WTC11 (cell line): ENCODE measurements at regions not wholly inside any gene's neighbourhood (a gene's known extent, or its start where the extent isn't known, plus 50 kb on each side); places are given as distances from the start of the nearest gene placed in this dataset.

Experiments used
- ATF2 ChIP-seq: sonication (generic); formaldehyde crosslinking; IDR thresholded peaks from 2 replicates; pipeline ENCODE4 v1.8.1; 2022; ENCODE audit warnings: low read depth, missing genetic modification reagents, borderline replicate concordance
- ATF3 ChIP-seq: sonication (generic); formaldehyde crosslinking; conservative IDR thresholded peaks from 2 replicates; pipeline ENCODE4 v1.8.1; 2022; ENCODE audit warnings: mild to moderate bottlenecking, missing genetic modification reagents
- CTCF ChIP-seq: fragments of 200-600 bp; IDR thresholded peaks from 2 replicates; pipeline ENCODE4 v1.8.0; 2022; ENCODE audit warnings: antibody characterized with exemption
- HMGXB4 ChIP-seq: sonication (generic); formaldehyde crosslinking; IDR thresholded peaks from 2 replicates; pipeline ENCODE4 v1.8.1; 2023; ENCODE audit warnings: mild to moderate bottlenecking, moderate library complexity, missing genetic modification reagents
- SP1 ChIP-seq: sonication (generic); formaldehyde crosslinking; conservative IDR thresholded peaks from 2 replicates; pipeline ENCODE4 v1.8.1; 2022; ENCODE audit warnings: missing genetic modification reagents
- ZNF138 ChIP-seq: sonication (generic); formaldehyde crosslinking; conservative IDR thresholded peaks from 2 replicates; pipeline ENCODE4 v1.8.1; 2022; ENCODE audit warnings: mild to moderate bottlenecking, moderate library complexity, missing genetic modification reagents
- ZNF263 ChIP-seq: sonication (generic); formaldehyde crosslinking; IDR thresholded peaks from 2 replicates; pipeline ENCODE4 v1.8.1; 2022; ENCODE audit warnings: low read depth, mild to moderate bottlenecking, moderate library complexity, missing genetic modification reagents
- ZNF423 ChIP-seq: fragments of 250-450 bp; sonication (Bioruptor Pico); IDR thresholded peaks from 2 replicates; pipeline ENCODE4 v2.1.2; 2022; ENCODE audit warnings: mild to moderate bottlenecking, moderate library complexity
- TF ChIP-seq, protein P1 (sequence below): sonication (generic); formaldehyde crosslinking; IDR thresholded peaks from 2 replicates; pipeline ENCODE4 v1.8.0; 2022; ENCODE audit warnings: mild to moderate bottlenecking, missing genetic modification reagents
- TF ChIP-seq, protein P2 (sequence below): fragments of 250-450 bp; sonication (Bioruptor Pico); IDR thresholded peaks from 2 replicates; pipeline ENCODE4 v1.9.0; 2021; ENCODE audit warnings: mild to moderate bottlenecking, borderline replicate concordance

- TF ChIP-seq ATF2 (CRISPR knock-in tag) (no peak), ATF3 (CRISPR knock-in tag) (no peak), ZNF138 (CRISPR knock-in tag) (no peak), HMGXB4 (no peak), CTCF (no peak), SP1 (no peak), ZNF263 (CRISPR knock-in tag) (no peak), ZNF423 (CRISPR knock-in tag) (no peak)
- TF ChIP-seq, protein P1, sequence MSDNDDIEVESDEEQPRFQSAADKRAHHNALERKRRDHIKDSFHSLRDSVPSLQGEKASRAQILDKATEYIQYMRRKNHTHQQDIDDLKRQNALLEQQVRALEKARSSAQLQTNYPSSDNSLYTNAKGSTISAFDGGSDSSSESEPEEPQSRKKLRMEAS (CRISPR knock-in tag) = no peak
- TF ChIP-seq, protein P2, sequence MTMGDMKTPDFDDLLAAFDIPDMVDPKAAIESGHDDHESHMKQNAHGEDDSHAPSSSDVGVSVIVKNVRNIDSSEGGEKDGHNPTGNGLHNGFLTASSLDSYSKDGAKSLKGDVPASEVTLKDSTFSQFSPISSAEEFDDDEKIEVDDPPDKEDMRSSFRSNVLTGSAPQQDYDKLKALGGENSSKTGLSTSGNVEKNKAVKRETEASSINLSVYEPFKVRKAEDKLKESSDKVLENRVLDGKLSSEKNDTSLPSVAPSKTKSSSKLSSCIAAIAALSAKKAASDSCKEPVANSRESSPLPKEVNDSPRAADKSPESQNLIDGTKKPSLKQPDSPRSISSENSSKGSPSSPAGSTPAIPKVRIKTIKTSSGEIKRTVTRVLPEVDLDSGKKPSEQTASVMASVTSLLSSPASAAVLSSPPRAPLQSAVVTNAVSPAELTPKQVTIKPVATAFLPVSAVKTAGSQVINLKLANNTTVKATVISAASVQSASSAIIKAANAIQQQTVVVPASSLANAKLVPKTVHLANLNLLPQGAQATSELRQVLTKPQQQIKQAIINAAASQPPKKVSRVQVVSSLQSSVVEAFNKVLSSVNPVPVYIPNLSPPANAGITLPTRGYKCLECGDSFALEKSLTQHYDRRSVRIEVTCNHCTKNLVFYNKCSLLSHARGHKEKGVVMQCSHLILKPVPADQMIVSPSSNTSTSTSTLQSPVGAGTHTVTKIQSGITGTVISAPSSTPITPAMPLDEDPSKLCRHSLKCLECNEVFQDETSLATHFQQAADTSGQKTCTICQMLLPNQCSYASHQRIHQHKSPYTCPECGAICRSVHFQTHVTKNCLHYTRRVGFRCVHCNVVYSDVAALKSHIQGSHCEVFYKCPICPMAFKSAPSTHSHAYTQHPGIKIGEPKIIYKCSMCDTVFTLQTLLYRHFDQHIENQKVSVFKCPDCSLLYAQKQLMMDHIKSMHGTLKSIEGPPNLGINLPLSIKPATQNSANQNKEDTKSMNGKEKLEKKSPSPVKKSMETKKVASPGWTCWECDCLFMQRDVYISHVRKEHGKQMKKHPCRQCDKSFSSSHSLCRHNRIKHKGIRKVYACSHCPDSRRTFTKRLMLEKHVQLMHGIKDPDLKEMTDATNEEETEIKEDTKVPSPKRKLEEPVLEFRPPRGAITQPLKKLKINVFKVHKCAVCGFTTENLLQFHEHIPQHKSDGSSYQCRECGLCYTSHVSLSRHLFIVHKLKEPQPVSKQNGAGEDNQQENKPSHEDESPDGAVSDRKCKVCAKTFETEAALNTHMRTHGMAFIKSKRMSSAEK (CRISPR knock-in tag) = no peak
Measured at GRCh38 chr16:29307598-29308507, 98.7 kb downstream of the NPIPB11 start.
